IPS-18a (cell line): ENCODE measurements at regions not wholly inside any gene's neighbourhood (a gene's known extent, or its start where the extent isn't known, plus 50 kb on each side); places are given as distances from the start of the nearest gene placed in this dataset.

Experiments
- H3K27ac ChIP-seq: one replicate; pipeline ENCODE4 v1.5.1; 2013; ENCODE audit warnings: low read length
- H3K27me3 ChIP-seq: one replicate; pipeline ENCODE4 v1.6.1; 2013; ENCODE audit warnings: mild to moderate bottlenecking, low read length; ENCODE audit not compliant: control insufficient read depth, insufficient read depth
- H3K36me3 ChIP-seq: one replicate; pipeline ENCODE4 v1.6.1; 2013; ENCODE audit warnings: low read depth, low read length; ENCODE audit not compliant: control insufficient read depth
- H3K4me1 ChIP-seq: one replicate; pipeline ENCODE4 v1.6.1; 2013; ENCODE audit warnings: low read depth, low read length; ENCODE audit not compliant: control insufficient read depth
- H3K4me3 ChIP-seq: one replicate; pipeline ENCODE4 v1.5.1; 2013; ENCODE audit warnings: low read length
- H3K9ac ChIP-seq: one replicate; pipeline ENCODE4 v1.6.1; 2013; ENCODE audit warnings: mild to moderate bottlenecking, low read length, moderate library complexity
- H3K9me3 ChIP-seq: one replicate; pipeline ENCODE4 v1.6.1; 2013; ENCODE audit warnings: low read depth, low read length; ENCODE audit not compliant: control insufficient read depth

DNA sequence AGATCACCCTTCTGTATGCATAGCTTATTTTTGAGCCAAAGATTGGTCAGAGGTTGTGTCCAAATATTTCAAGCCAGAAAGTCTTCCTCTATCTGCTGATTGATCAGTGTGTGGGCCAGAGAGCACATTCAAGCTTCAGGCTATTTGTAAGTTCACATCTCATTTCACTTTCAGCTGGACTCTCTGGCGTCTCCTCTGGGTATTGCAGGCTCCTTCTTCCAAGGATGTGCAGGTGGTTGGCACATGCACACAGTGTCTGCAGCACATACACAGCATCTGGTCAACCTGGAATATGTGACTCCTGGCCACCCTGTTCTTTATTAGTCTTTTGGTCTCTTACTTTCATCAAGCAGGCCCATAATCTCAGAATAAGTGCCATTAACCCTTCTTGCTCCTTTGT, 516.1 kb downstream of the ANXA1 start:
- no peaks in the 10 kb centered on the region for H3K36me3 ChIP-seq
- no peak overlapping the region for H3K4me3 ChIP-seq
- no peak overlapping the region for H3K27ac ChIP-seq
- H3K9ac ChIP-seq: no peak overlapping the region
- no peaks in the 10 kb centered on the region for H3K9me3 ChIP-seq
- H3K27me3 ChIP-seq: no peaks in the 10 kb centered on the region
- no peaks in the 10 kb centered on the region for H3K4me1 ChIP-seq

DNA sequence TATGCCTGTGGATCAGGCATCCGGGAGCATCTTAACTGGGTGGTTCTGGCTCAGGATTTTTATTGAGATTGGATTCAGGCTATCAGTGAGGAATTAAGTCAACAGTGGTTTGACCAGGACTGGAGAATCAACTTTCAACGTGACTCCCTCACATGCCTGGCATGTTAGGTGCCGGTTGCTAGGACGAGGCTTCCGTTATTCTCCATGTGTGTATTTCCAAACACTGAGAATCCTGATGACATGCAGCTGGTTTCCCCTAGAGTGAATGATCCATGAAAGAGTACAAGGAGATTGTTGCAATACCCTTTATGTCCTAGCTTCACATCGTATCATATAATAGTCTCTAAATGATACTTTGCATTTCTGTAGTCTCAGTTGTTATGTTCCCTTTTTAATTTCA, 529.2 kb downstream of the ANXA1 start:
- Histone ChIP-seq H3K36me3 (no peaks in the 10 kb centered on the region), H3K9ac (no peak overlapping the region), H3K9me3 (no peaks in the 10 kb centered on the region), H3K4me3 (no peak overlapping the region), H3K27ac (no peak overlapping the region), H3K27me3 (no peaks in the 10 kb centered on the region), H3K4me1 (no peaks in the 10 kb centered on the region)

DNA sequence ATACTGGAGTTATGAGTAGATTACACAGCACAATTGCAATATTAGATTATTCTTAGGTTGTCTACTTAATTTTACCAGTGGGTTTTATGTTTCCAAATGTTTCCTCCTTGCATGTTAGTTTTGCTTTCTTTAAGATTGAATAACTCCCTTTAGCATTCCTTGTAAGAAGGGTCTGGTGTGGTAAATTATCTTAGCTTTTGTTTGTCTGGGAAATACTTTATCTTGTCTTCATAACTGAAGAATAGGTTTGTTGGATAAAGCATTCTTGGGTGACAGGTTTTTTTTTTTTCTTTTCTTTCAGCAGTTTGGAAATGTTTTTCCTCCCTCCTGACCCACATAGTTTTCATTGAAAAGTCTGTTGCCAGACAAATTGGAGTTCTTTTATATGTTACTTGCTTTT, 531.1 kb downstream of the ANXA1 start:
- no peak overlapping the region for H3K4me3 ChIP-seq

GRCh38 chr9:73683862-73684591, 532.4 kb downstream of the ANXA1 start:
- Histone ChIP-seq H3K36me3 (no peaks in the 10 kb centered on the region), H3K4me1 (no peaks in the 10 kb centered on the region), H3K4me3 (no peak overlapping the region), H3K9ac (no peak overlapping the region), H3K27me3 (no peaks in the 10 kb centered on the region), H3K27ac (no peak overlapping the region), H3K9me3 (no peaks in the 10 kb centered on the region)

More for the DNA sequence above, 531.1 kb downstream of the ANXA1 start:
- Histone ChIP-seq H3K36me3 (no peaks in the 10 kb centered on the region), H3K9me3 (no peaks in the 10 kb centered on the region), H3K9ac (no peak overlapping the region), H3K27ac (no peak overlapping the region), H3K27me3 (no peaks in the 10 kb centered on the region), H3K4me1 (no peaks in the 10 kb centered on the region)

- H3K4me3 ChIP-seq: no peak overlapping the region
- no peak overlapping the region for H3K9ac ChIP-seq
- H3K36me3 ChIP-seq: no peaks in the 10 kb centered on the region
- no peaks in the 10 kb centered on the region for H3K4me1 ChIP-seq
- no peaks in the 10 kb centered on the region for H3K9me3 ChIP-seq
- no peak overlapping the region for H3K27ac ChIP-seq
- no peaks in the 10 kb centered on the region for H3K27me3 ChIP-seq
Observed at GRCh38 chr9:73684601-73685000, 532.9 kb downstream of the ANXA1 start.

DNA sequence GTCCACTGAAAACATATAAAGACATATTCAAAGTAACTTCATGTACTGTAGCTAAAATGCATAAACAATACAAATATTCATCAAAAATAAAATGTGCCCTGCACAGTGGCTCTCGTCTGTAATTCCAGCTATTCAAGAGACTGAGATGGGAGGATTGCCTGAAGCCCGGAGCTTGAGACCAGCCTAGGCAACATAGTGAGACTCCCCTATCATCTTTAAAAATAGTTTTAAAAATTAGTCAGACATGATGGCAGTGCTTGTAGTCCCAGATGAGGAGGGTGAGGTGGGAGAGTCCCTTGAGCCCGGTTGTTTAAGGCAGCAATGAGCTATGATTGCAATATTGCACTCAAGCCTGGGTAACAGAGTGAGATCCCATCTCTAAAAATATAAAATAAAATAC, 534.1 kb downstream of the ANXA1 start:
- Histone ChIP-seq H3K27ac (no peak overlapping the region), H3K4me1 (no peaks in the 10 kb centered on the region), H3K9ac (no peak overlapping the region), H3K4me3 (no peak overlapping the region), H3K9me3 (no peaks in the 10 kb centered on the region), H3K36me3 (no peaks in the 10 kb centered on the region), H3K27me3 (no peaks in the 10 kb centered on the region)

DNA sequence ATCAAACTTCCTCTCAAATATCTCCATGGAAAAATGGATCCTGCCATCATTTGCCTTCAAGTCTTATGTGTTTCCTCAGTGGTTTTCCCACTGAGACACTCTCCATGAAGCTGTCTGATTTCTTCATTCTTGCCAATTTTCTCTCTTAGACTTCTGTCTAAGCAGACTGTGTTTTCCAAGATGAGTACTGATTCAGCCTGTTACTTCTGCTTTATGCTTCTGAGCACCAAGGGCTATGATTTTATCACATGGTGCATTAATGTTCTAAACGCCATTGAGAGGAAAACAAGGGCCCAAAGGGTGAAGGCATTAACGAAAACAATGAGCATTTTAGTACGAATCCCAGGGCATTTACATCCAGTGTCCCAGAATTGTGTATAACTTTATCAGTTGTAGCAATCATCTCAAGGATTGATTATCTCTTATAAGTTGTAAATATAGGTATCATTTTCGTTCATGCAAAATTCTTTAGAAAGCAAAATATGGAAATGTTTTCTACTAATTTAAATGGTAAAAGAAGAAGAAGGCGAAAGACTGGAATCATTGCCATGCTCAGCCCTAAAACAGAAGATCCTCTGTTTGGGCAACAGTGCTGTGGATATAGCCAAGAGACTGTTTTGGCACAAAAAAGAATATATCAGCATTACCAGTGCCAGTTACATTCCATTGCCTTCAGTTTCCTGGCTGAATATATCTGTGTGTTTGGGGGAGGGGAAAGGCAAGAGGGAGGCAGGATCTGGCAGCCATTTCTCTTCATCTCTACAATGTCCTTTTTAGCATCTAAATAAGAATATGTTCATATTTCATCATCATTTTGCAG, 537.6 kb downstream of the ANXA1 start:
- no peak overlapping the region for H3K9ac ChIP-seq
- no peak overlapping the region for H3K4me3 ChIP-seq
- H3K9me3 ChIP-seq: no peaks in the 10 kb centered on the region
- no peak overlapping the region for H3K27ac ChIP-seq
- no peaks in the 10 kb centered on the region for H3K4me1 ChIP-seq
- no peaks in the 10 kb centered on the region for H3K27me3 ChIP-seq
- H3K36me3 ChIP-seq: no peaks in the 10 kb centered on the region

DNA sequence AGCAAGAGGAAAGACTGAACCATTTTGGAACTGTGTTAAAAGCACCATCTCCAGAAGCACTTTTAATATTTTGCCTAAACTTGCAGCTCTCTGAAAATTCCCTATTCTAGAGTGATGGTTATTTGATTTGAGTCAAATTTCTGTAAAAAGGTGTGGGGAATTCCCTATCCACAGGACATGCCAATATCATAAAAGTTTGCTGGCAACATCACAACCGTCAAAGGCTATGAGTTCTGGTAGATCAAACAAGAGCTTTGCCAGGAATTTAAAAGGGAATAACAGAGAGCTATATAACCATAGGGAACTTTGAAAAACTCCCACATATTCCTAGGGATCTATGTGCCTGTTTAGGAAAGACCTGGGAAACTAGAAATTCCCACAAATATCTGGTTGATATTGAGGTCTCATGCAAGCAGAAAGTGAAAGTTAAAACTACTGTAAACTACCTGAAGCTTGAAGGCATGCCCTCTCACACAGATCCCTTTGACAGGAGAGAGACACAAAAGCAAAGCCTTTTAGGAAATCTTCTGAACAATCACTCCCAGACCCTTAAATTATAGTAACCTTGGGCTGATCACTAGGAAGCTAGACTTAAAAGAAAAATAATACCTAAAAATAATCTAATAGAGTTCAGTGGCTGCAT, 549.9 kb downstream of the ANXA1 start:
- no peak overlapping the region for H3K4me3 ChIP-seq
- H3K36me3 ChIP-seq: no peaks in the 10 kb centered on the region
- no peak overlapping the region for H3K27ac ChIP-seq
- H3K9ac ChIP-seq: no peak overlapping the region
- no peaks in the 10 kb centered on the region for H3K27me3 ChIP-seq
- H3K9me3 ChIP-seq: no peaks in the 10 kb centered on the region
- H3K4me1 ChIP-seq: no peaks in the 10 kb centered on the region

- Histone ChIP-seq H3K36me3 (no peaks in the 10 kb centered on the region), H3K9ac (no peak overlapping the region), H3K9me3 (no peaks in the 10 kb centered on the region), H3K4me1 (no peaks in the 10 kb centered on the region), H3K27me3 (no peaks in the 10 kb centered on the region), H3K27ac (no peak overlapping the region), H3K4me3 (no peak overlapping the region)
Observed at GRCh38 chr9:73714294-73714693, 562.6 kb downstream of the ANXA1 start.

- no peaks in the 10 kb centered on the region for H3K27me3 ChIP-seq
- no peaks in the 10 kb centered on the region for H3K9me3 ChIP-seq
- H3K4me3 ChIP-seq: no peak overlapping the region
- H3K36me3 ChIP-seq: no peaks in the 10 kb centered on the region
- H3K27ac ChIP-seq: no peak overlapping the region
- H3K4me1 ChIP-seq: no peaks in the 10 kb centered on the region
- no peak overlapping the region for H3K9ac ChIP-seq
Observed at GRCh38 chr9:73715591-73715990, 563.9 kb downstream of the ANXA1 start.

- no peak overlapping the region for H3K4me3 ChIP-seq
- no peaks in the 10 kb centered on the region for H3K27me3 ChIP-seq
- H3K27ac ChIP-seq: no peak overlapping the region
- H3K36me3 ChIP-seq: no peaks in the 10 kb centered on the region
- no peak overlapping the region for H3K9ac ChIP-seq
- no peaks in the 10 kb centered on the region for H3K9me3 ChIP-seq
- no peaks in the 10 kb centered on the region for H3K4me1 ChIP-seq
Observed at GRCh38 chr9:73719660-73720059, 568.0 kb downstream of the ANXA1 start.
